SW 1271 (cell line): ENCODE measurements at regions not wholly inside any gene's neighbourhood (a gene's known extent, or its start where the extent isn't known, plus 50 kb on each side); places are given as distances from the start of the nearest gene placed in this dataset.
A peak's percentile ranks its signal among the peaks of the same experiment; 100 is the strongest.

Source experiments
- DNase-seq, 2 experiments: peaks; one replicate each; lab custom pipeline; 2025; lab: John Stamatoyannopoulos, UW

DNA sequence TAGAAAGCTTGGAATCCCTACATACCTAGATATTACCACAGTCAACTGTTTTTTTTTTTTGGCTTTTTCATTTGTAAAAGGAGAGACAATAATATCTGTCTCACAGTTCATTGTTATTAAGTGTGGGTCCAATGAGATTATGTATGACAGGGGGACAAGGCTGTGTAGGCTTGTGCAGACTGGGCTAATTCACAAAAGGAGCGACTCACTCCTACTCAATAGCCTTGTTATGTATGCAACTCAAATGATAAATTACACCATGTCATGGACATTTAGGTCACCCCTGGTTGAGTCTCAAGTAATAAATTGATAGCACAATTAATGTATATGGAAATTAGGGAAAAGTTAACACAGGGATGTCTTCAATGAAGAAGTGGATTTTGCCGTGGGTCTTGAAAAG is 208.2 kb upstream of the MAP3K7 start:
- no peak for DNase-seq

DNA sequence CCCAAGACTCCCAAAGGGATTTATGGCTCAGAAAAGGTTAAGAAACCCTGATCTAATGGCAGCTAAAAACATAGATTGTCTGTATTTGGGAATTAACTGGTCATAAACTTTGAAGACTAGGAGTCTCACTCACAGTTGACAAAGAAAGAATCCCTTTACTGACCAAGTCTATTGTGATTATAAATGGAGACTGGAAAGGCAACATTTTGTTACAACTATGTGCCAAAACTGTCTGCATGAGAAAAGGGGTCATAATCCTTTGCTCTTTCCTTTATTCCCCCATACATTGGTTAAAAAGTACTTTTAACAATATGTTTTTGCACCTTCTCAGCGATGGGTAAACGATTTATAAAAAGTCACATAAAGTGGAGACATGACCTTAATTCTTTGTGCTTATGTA is 206.9 kb upstream of the MAP3K7 start:
- no peak for DNase-seq

DNA sequence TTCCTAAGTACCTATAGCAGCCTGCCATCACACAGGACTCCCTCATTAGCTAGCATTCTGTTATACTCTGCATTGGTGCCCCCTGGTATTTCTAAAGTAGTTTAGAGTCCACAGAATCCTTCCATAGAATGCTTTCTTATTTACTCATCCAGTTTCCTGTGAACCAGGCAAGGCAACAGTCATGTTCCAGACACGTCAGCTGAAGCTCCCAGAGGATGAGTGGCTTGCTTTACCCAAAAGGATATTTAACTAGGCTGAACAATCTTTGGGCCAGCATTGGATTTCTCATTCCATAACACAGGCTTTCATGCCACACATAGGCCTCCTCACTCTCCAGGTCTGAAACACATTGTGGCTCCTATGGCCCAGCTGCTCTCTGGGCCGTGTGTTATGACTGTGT is 203.8 kb upstream of the MAP3K7 start:
- DNase-seq, result peak in 1 of 2 experiments; percentile 17

DNA sequence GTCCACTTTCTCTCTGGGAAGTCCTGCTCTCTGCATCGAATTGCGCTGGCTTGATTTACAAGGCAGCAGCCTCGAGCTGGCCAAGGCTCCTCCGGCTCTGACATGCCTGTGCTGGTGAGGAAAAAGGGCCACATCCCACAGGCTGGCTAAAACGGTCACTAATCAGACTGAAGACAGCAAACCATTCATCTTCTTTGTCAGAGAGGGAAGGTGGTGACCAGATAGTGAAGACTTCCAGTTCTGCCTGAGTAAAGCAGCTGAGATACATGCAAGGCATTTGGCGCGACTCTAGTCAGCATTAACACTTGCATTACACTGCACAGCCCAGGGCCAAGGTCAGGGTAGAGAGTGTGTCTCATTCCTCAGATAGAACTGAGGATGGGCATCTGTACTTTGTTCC is 203.2 kb upstream of the MAP3K7 start:
- no peak for DNase-seq

DNA sequence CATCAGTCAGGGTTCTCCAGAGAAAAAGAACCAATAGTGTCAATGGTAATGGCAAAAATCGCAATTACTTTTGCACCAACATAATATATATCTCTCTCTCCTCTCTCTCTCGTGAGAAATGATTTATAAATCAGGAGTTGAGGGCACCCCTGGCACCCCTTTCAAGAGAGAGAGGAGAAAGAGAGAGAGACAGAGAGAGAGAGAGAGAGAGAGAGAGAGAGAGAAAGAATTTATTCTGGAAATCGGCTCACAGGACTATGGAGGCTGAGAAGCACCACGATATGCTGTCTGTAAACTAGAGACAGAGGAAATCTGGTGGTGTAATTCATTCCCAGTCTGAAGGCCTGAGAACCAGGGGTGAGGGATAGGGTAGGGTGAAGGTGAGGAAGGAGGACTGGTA is 201.9 kb upstream of the MAP3K7 start:
- no peak for DNase-seq

DNA sequence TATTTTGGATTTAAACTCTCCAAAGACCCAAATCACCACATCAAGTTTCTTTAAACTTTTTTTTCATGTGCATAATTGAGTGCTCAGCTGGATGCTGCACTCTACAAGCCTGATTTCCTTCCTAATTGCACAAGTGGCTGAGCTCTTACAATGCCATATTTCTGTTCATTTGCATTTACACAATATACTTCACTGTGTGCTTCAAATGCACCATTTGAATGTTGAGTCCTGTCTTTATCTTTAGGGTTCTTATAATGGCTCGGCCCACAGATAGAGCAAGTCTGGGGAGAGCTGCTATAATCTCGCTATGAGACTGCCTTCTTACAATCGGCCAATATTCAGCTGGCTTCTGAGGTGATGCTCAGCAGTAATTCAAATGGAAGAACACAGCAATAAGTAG is 200.6 kb upstream of the MAP3K7 start:
- no peak for DNase-seq

DNA sequence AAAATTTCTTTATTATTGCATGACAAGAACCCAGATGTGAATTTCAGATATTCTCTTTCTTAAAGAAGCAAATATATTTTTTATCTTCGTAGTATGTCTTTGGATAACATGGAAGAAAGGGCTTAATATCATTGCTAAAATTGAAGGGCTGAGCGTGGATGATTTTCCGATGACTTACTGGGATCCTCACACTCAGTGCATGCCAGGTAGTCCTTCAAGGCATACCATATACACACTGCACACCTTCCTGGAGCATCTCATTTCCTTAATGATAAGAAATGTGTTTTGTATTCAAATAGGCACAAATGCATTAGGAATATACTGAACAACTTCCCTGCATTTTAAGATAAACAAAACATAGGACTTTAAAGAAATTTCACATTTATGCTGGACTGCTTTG is 193.9 kb upstream of the MAP3K7 start:
- no peak for DNase-seq

DNA sequence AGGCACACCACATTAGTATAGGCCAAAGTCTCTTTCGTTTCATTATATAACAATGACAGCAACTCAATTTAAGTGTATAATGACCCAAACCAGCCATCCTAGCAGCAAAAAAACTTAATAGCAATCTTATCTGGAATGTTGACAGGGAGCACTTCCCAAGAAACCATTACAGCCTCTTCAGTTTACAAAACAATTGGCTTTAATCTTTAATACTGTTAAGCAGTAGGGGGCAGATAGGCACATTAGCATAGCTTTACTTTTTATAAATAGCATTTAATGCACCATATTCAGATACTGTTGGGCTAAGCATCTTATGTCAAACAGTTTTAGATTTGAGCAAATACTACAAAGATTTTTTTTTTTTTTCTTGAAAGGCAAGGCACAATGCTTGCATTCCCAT is 193.3 kb upstream of the MAP3K7 start:
- no peak for DNase-seq

DNA sequence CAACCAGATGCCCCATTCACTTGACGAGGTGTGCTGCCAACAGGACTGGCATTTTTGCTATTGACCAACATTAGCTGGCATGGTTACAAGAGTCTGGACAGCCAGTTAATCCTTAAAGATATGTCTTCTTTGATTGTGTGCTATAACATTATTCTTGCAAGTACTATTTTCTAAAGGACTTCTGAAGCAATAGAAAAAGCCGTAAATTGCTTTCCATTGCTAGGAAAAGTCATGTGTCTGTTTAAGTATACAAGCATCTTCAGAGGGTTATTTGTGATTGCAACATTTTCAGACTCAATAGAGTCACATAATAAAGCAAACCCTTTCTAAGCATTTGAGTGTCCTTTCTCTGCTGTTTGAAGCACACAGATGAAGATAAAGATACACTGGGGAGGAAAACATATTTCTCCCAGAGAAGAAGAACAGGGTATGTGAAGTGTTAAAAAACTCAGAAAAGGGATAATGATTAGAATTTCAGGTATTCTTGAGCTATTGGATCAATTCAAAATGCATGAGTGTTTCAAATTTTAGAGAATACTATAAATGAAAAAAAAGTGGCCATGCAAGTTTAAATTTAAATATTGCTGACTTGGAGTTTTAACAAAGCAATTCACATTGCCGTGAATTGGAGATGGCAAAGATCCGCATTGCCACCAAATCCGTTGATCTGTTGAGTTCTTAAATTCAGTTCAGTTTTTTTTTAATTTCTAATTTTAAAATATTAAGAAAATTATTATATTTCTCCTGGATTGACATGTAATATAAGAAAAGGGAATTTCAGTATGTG is 191.7 kb upstream of the MAP3K7 start:
- DNase-seq, result no peak

DNA sequence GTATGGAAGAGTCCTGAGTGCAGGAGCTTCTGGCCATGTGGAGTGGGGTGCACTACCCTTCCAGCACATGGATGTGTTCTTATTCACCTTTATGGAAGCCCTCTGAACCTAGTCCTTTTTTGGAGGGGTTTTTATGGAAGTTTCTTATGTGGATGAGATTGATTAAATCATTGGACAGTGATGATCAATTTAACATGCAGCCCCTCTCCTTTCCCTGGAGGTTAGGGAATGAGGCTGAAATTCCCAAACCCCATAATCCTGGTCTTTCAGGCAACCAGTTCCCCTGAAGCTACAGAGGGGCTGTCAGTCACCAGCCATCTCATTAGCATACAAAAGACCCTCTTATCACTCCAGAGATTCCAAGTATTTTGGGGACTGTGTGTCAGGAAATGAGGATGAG is 183.9 kb upstream of the MAP3K7 start:
- DNase-seq, result no peak

DNA sequence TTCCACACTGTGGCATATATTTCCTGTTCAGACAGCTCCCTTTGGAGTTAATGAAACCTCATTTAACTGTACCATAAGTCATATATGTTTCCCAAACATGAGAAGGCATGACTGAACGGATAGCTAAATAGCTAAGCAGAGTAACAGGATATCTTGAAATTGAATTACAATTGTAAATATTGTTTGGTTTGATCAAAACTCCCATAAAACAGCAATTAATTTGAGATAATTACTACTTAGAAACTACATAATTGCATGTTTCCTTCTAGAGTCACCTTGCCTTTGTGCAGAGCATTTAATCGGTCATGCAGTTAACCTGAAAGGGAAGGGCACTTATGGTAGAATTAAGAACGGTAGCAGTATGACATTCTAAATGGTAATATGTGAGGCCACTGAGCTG is 179.0 kb upstream of the MAP3K7 start:
- no peak for DNase-seq

DNA sequence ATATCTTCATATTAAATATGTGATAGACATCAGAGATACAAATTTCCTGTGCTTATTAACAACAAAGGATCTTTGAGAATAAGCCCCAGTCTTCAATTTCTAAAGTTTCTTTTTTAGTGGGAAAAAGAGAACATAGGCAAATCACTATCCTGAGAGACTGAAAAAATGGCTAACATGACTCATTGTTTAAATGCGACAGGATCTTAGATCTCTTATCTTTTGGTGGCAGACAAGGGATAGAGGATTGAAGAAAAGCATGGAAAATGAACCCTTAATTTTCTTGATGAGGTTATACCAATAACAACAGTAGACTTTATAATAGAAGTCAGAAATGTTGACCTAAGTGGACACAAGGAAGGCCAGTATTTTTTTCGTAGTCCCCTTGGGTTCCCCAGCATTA is 178.6 kb upstream of the MAP3K7 start:
- no peak for DNase-seq

DNA sequence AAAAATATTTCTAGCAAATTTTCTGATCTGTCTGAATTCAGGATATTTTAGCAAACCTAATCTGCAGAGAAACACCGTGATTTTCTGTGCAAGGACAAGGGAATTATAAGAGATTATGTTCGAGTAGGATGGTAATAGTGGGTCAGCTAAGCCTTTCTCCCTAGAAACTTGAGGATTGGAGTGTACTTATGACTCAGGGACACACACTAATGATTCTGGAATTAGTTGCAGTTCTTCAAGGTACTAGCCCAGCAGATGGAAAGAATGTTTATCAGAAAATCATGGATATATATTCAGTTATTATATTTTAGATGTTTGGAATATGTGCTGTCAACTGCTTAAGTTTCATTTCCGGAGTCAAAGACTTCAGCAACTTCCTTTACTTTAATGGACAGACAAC is 177.1 kb upstream of the MAP3K7 start:
- no peak for DNase-seq

DNA sequence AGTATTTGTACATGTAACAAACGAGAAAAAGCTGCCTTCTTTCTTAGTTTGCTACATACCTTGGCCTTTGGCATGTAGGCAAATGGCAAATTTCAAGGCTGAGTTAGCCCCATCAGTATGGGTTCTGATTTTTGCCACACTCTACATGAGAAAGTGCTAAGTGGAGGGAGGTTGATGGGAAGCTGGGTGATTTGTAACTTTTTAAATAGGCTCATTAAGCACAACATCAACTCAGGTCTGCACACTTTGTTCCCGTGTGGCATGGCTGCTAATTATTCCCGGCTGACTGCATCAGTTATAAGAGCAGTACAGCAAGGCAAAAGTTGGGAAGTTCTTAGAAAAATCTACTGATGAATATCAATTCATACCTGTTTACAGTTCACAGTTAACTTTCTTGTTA is 172.8 kb upstream of the MAP3K7 start:
- no peak for DNase-seq

DNA sequence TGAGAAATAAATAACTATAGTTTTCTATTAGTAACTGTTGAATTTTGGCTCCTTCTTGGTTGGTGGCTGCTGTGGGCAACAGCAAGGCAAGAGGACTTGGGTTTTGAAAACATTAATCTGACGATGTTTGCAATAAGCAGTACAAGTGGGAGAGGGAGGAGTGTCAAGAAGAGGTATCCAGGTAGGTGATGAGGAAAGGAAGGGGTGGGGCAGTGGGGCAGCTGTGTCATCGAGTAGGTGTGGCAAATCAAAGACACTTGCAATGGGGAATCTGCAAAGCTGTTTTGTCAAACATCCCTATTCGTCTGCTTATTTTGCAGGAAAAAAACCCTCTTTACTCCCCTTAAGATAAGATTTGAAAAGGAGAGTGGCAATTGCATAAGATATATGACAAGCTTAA is 171.9 kb upstream of the MAP3K7 start:
- no peak for DNase-seq

DNA sequence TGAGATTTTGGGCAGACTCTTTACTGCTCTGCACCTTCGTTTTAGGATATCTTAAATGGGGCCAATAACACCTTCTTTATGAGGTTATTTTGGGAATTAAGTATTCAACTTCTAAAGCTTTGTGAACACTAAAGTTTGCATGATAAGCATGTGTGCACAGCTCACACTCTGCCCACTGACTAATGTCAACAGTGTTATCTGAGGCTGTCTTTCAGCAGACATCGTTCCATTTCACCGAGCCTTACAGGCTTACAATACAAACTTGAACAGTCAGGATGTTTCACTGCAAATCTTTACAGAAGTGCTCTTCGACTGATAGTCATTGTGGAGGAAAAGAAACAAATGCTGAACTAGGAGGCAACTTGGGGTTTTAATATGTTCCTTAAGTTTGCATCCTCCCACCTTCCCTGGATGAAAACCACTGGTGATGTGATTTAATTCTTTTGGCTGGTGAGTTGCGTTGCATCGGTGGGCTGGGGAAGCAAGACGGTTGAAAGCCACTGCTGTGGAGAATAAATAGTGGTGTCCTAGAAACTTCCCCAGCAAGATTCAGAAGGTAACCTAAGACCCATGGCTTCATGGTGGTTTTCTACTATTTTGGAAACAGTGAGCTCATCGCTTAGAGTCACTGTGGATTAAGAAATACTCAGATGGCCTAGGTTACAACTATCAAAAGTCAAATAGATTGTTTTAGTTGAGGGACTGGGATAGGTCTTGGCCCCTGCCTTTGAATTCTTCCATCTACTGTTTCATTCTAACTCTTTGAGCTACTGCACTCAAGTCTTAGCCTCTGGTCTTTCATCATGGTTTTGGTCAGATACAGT is 167.2 kb upstream of the MAP3K7 start:
- DNase-seq, result no peak

DNA sequence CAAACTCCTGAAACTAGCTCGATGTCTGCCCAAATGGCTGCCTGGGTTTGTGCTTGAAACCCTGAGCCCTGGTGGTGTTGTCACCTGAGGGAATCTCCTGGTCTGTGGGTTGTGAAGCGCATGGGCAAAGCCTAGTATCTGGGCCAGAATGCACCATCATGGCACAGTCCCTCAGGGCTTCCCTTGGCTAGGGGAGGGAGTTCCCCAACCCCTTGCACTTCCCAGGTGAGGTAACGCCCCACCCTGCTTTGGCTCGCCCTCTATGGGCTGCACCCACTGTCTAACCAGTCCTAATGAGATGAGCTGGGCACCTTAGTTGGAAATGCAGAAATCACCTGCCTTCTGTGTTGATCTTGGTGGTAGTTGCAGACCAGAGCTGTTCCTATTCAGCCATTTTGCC is 152.9 kb upstream of the MAP3K7 start:
- DNase-seq, result no peak

DNA sequence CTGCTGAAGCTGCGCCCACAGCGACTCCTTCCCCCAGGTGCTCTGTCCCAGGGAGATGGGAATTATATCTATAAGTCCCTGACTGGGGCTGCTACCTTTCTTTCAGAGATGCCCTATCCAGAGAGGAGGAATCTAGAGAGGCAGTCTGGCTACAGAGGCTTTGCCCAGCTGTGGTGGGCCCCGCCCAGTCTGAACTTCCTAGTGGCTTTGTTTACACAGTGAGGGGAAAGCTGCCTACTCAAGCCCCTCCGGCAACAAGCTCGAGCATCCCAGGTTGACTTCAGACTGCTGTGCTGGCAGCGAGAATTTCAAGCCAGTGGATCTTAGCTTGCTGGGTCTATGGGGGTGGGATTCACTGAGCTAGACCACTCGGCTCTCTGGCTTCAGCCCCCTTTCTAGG is 152.5 kb upstream of the MAP3K7 start:
- DNase-seq, result no peak

DNA sequence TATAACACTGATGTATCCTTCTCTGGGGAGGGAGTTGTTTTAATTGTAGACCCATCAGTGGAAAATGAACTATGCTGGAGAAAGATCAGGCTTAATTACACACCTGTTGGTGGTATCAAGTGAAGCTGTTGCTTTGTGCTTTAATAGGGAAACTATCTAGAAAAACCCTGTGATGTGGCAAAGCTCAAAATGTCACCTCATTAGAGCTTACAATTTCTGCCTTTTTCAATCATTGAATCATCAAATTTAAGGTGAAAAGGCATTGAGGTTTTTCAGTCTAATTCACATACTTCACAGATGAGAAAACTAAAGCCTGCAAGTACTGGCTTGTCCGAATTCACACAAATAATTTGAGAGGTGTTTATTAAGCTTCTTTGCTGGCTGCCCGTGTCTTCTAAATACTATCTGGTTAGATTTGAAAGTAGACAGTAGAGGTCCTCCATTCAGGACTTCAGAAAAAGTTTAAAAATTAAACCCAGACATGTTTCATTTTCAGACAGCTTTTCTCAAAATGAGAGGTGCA is 143.3 kb upstream of the MAP3K7 start:
- DNase-seq, result no peak

DNA sequence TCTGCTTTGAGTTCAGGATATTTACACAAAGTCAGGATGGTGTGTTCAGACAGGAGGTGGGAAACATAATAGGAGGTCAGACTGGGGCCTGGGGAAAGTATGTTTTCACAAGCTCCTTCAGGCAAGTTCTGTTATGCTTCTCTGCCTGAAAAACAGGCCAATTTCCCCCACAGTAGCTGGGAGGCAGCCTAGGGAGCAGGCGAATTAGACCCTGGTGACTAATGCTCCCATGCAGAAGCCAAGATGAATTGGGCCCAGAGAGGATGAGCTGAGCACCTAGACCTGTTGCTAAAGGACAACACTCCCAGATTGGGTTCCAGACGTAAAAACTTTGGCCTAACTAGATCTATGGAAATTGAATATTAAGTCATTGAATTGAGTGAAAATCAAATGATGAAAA is 142.2 kb upstream of the MAP3K7 start:
- DNase-seq, result no peak

DNA sequence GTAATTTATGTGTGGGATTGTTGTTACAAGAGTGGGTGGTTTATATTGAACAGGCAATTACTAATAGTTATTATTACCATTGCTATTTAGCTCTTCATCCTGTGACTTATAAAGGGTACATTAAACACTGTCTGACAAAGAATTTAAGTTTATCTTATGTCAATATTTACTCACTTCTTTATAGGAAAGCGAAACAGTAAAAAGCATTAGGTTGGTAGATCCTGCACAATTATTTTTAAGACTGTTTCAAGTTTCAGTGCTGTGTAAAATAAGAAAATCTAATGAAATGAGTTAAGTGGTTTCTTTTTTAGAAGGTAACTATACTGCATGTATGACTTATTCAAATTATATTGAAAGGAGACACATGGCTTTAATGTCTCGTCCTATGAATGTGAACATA is 135.8 kb upstream of the MAP3K7 start:
- DNase-seq, result no peak

DNA sequence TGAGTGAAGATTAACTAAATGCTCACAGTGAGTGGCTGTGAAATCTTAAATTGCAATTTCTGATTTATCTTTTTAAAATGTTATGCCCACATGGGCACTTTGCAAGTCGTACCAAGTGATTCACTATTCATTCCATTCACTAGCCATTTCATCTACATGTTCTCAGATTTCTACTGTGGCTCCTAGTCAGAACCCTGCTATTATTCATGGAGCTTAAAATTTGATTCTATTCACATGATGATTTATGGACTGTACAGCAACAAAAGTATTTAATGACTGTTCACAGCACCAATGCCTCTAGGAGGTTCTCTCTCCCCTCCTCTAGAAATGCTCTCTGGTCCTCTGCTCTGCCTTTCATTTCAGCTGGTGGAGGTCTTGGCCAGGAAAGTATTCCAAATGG is 133.5 kb upstream of the MAP3K7 start:
- no peak for DNase-seq
